ENCODE measurements at regions not wholly inside any gene's neighbourhood (a gene's known extent, or its start where the extent isn't known, plus 50 kb on each side); places are given as distances from the start of the nearest gene placed in this dataset.

GRCh38 chr7:20477067-20477466 is 138.4 kb upstream of the ABCB5 start:
- H3K27ac ChIP-seq: no peak overlapping the region
- H3K27me3 ChIP-seq: no peaks in the 10 kb centered on the region
- no peaks in the 10 kb centered on the region for H3K9me3 ChIP-seq
- no peaks in the 10 kb centered on the region for H3K36me3 ChIP-seq
- WGBS, 2 donors: 70 to 97% methylated on average over 1 of the region's 1 CpG
- ATAC-seq (no peak), FAIRE-seq (no peak), DNase-seq (no peak)
- no peak for TF ChIP-seq CTCF (IDR thresholded peaks at IDR 0.05)
- intact Hi-C loops (cut with DNase I): no loop called here
- H3K4me1 ChIP-seq: no peaks in the 10 kb centered on the region
- no peak overlapping the region for H3K4me3 ChIP-seq

GRCh38 chr7:20479706-20480105 is 135.8 kb upstream of the ABCB5 start:
- Histone ChIP-seq H3K27ac (no peak overlapping the region), H3K4me3 (no peak overlapping the region), H3K36me3 (no peaks in the 10 kb centered on the region), H3K27me3 (no peaks in the 10 kb centered on the region), H3K9me3 (no peaks in the 10 kb centered on the region), H3K4me1 (no peaks in the 10 kb centered on the region)
- FAIRE-seq (no peak), ATAC-seq (no peak), DNase-seq (no peak)
- TF ChIP-seq CTCF (IDR thresholded peaks at IDR 0.05): no peak
- intact Hi-C loops (cut with DNase I): no loop called here

GRCh38 chr7:20482071-20482470 is 133.4 kb upstream of the ABCB5 start:
- no peaks in the 10 kb centered on the region for H3K36me3 ChIP-seq
- H3K4me1 ChIP-seq: no peaks in the 10 kb centered on the region
- H3K9me3 ChIP-seq: no peaks in the 10 kb centered on the region
- ATAC-seq (no peak), FAIRE-seq (no peak), DNase-seq (no peak)
- TF ChIP-seq CTCF (IDR thresholded peaks at IDR 0.05): no peak
- H3K4me3 ChIP-seq: no peak overlapping the region
- intact Hi-C loops (cut with DNase I): no loop called here
- no peaks in the 10 kb centered on the region for H3K27me3 ChIP-seq
- WGBS, 2 donors: 79 to 94% methylated on average over 2 of the region's 2 CpGs
- H3K27ac ChIP-seq: no peak overlapping the region

GRCh38 chr7:20484356-20484755 is 131.1 kb upstream of the ABCB5 start:
- TF ChIP-seq CTCF (IDR thresholded peaks at IDR 0.05): no peak
- WGBS, 2 donors: 26 to 37% methylated on average over 1 of the region's 1 CpG
- no peaks in the 10 kb centered on the region for H3K4me1 ChIP-seq
- DNase-seq (no peak), ATAC-seq (no peak), FAIRE-seq (no peak)
- no peaks in the 10 kb centered on the region for H3K9me3 ChIP-seq
- H3K4me3 ChIP-seq: no peak overlapping the region
- H3K36me3 ChIP-seq: no peaks in the 10 kb centered on the region
- H3K27ac ChIP-seq: no peak overlapping the region
- intact Hi-C loops (cut with DNase I): no loop called here
- no peaks in the 10 kb centered on the region for H3K27me3 ChIP-seq

GRCh38 chr7:20488850-20489249 is 126.6 kb upstream of the ABCB5 start:
- H3K27ac ChIP-seq: no peak overlapping the region
- no peaks in the 10 kb centered on the region for H3K4me1 ChIP-seq
- DNase-seq: no peak
- ATAC-seq: no peak
- intact Hi-C loops (cut with DNase I): no loop called here
- no peak for FAIRE-seq
- no peaks in the 10 kb centered on the region for H3K27me3 ChIP-seq
- TF ChIP-seq CTCF (IDR thresholded peaks at IDR 0.05): no peak
- H3K36me3 ChIP-seq: no peaks in the 10 kb centered on the region
- H3K4me3 ChIP-seq: no peak overlapping the region
- no peaks in the 10 kb centered on the region for H3K9me3 ChIP-seq
